A549 (cell line): ENCODE measurements at regions not wholly inside any gene's neighbourhood (a gene's known extent, or its start where the extent isn't known, plus 50 kb on each side); places are given as distances from the start of the nearest gene placed in this dataset.

Experiments
- ATAC-seq, 2 experiments: fragments of 200-7000 bp in 1 of 2; fragments of >200 bp in 1 of 2; cut with Nextera tagmentation in 1 of 2; cut with Tn5 transposase in 1 of 2; 3 replicates each; pipeline versions ENCODE4 v1.8.0 to v1.9.1; 2018 to 2020; ENCODE audit warnings: mild to moderate bottlenecking in 1 of 2, moderate library complexity in 1 of 2
- CTCF ChIA-PET: fragments of 300-600 bp; sonication (Branson Sonifier 250); formaldehyde crosslinking; extraction: SDS; loops from one replicate; lab custom pipeline; 2021; ENCODE audit warnings: antibody characterized with exemption, inconsistent platforms; lab: Yijun Ruan, JAX
- POLR2A ChIA-PET: fragments of 350-600 bp; formaldehyde crosslinking; extraction: SDS; loops from one replicate; lab custom pipeline; 2021; ENCODE audit warnings: antibody characterized with exemption, inconsistent platforms; lab: Yijun Ruan, JAX
- DNase-seq, 2 experiments: peaks; one replicate each; pipeline versions ENCODE4 v3.0.0 to v3.0.0-alpha.2; 2011 to 2016; ENCODE audit warnings: low read depth in 1 of 2, low spot score in 1 of 2
- FAIRE-seq: peaks from 2 replicates; lab custom pipeline; 2011; peaks lifted over from hg19 to GRCh38; lab: Jason Lieb, UNC
- H3K27ac ChIP-seq, 2 experiments: fragments of >200 bp; sonication (Bioruptor Twin); formaldehyde crosslinking; 3 replicates each; pipeline ENCODE4 v1.5.1; 2016 to 2017
- H3K4me1 ChIP-seq: fragments of >200 bp; sonication (Bioruptor Twin); formaldehyde crosslinking; 3 replicates; pipeline ENCODE4 v1.6.1; 2016
- H3K4me2 ChIP-seq: fragments of >200 bp; sonication (Bioruptor Twin); formaldehyde crosslinking; 3 replicates; pipeline ENCODE4 v1.6.1; 2016
- H3K4me3 ChIP-seq: fragments of >200 bp; sonication (Bioruptor Twin); formaldehyde crosslinking; 3 replicates; pipeline ENCODE4 v1.5.1; 2016
- H3K9me3 ChIP-seq: fragments of >200 bp; sonication (Bioruptor Twin); formaldehyde crosslinking; 3 replicates; pipeline ENCODE4 v1.6.1; 2016
- CBX2 ChIP-seq: fragments of 200-600 bp; sonication (generic); IDR thresholded peaks from 2 replicates; pipeline ENCODE4 v1.6.1; 2016; ENCODE audit warnings: low read depth, mild to moderate bottlenecking, borderline replicate concordance
- E2F6 ChIP-seq: IDR thresholded peaks from 2 replicates; pipeline ENCODE4 v1.6.1; 2012; ENCODE audit warnings: low read depth, borderline replicate concordance
- EHF ChIP-seq: fragments of 250-450 bp; sonication (Bioruptor Pico); IDR thresholded peaks from 2 replicates; pipeline ENCODE4 v1.5.0; 2020; ENCODE audit warnings: mild to moderate bottlenecking
- ESRRA ChIP-seq: fragments of 150-350 bp; IDR thresholded peaks from 2 replicates; pipeline ENCODE4 v1.6.1; 2014; ENCODE audit warnings: mild to moderate bottlenecking, low read length, borderline replicate concordance
- FOSL2 ChIP-seq, 2 experiments: fragments of 450-650 bp in 1 of 2; fragments of >200 bp in 1 of 2; sonication (Bioruptor Twin) in 1 of 2; formaldehyde crosslinking; IDR thresholded peaks; 2 replicates each; pipeline versions ENCODE4 v1.5.0 to v1.6.1; 2016 to 2020; ENCODE audit warnings: mild to moderate bottlenecking in 1 of 2, moderate library complexity in 1 of 2
- FOXS1 ChIP-seq: fragments of 250-450 bp; sonication (Bioruptor Pico); IDR thresholded peaks from 2 replicates; pipeline ENCODE4 v1.5.0; 2020; ENCODE audit warnings: mild to moderate bottlenecking, moderate library complexity
- HDAC2 ChIP-seq: fragments of 200-600 bp; sonication (generic); IDR thresholded peaks from 2 replicates; pipeline ENCODE4 v1.6.1; 2016
- HOXB13 ChIP-seq: fragments of 250-450 bp; sonication (Bioruptor Pico); IDR thresholded peaks from 2 replicates; pipeline ENCODE4 v1.5.0; 2020; ENCODE audit warnings: low read depth, mild to moderate bottlenecking, moderate library complexity
- JUN ChIP-seq, 2 experiments: fragments of >200 bp; sonication (Bioruptor Twin); formaldehyde crosslinking; IDR thresholded peaks; 2 replicates in 1 of 2; 3 replicates in 1 of 2; pipeline ENCODE4 v1.6.1; 2016 to 2017
- MAZ ChIP-seq: fragments of 150-350 bp; IDR thresholded peaks from 2 replicates; pipeline ENCODE4 v1.6.1; 2014; ENCODE audit warnings: antibody characterized with exemption, low read depth, low read length, borderline replicate concordance
- PHF8 ChIP-seq: fragments of 200-600 bp; sonication (generic); IDR thresholded peaks from 2 replicates; pipeline ENCODE4 v1.6.1; 2016; ENCODE audit warnings: low read depth, mild to moderate bottlenecking, antibody characterized with exemption, moderate library complexity, borderline replicate concordance
- POLR2A ChIP-seq: IDR thresholded peaks from 2 replicates; pipeline ENCODE4 v1.6.1; 2012; ENCODE audit warnings: mild to moderate bottlenecking, low read length
- REST ChIP-seq: fragments of 200-600 bp; sonication (generic); IDR thresholded peaks from 2 replicates; pipeline ENCODE4 v1.6.1; 2016; ENCODE audit warnings: antibody characterized with exemption, mild to moderate bottlenecking, moderate library complexity
- RNF2 ChIP-seq: fragments of 200-600 bp; sonication (generic); IDR thresholded peaks from 2 replicates; pipeline ENCODE4 v1.6.1; 2016; ENCODE audit warnings: low read depth, mild to moderate bottlenecking, antibody characterized with exemption, moderate library complexity, borderline replicate concordance
- ZNF302 ChIP-seq: fragments of 250-450 bp; sonication (Bioruptor Pico); IDR thresholded peaks from 2 replicates; pipeline ENCODE4 v1.9.0; 2021; ENCODE audit warnings: inconsistent platforms, mild to moderate bottlenecking, moderate library complexity
- ZSCAN20 ChIP-seq: fragments of 250-450 bp; sonication (Bioruptor Pico); IDR thresholded peaks from 2 replicates; pipeline ENCODE4 v1.8.0; 2022; ENCODE audit warnings: mild to moderate bottlenecking, moderate library complexity
- WGBS: methylation state at CpG from one replicate; pipeline ENCODE4 v1.1.6; 2017; ENCODE audit errors: missing lambda C conversion rate; 5-methylcytosine and 5-hydroxymethylcytosine counted together

GRCh38 chr17:28247671-28248555 is 71.1 kb upstream of the TMEM97 start:
- TF ChIP-seq ZSCAN20 (CRISPR knock-in tag) (no peak), RNF2 (no peak), JUN (IDR thresholded peaks at IDR 0.05) (no peak), POLR2A (no peak), ZNF302 (CRISPR knock-in tag) (no peak), EHF (CRISPR knock-in tag) (no peak), FOXS1 (CRISPR knock-in tag) (no peak), HOXB13 (CRISPR knock-in tag) (no peak), PHF8 (no peak)
- Histone ChIP-seq H3K4me2 (no peak overlapping the region), H3K27ac (no peak overlapping the region), H3K4me3 (no peak overlapping the region), H3K4me1 (peaks cover 13% of the 10 kb centered on the region), H3K9me3 (no peaks in the 10 kb centered on the region)
- ChIA-PET CTCF (interaction anchor here (0.9 to 18.0 kb wide), 11 partner anchors 10 to 443 kb away, joined by 3 to 338 read pairs (median 4); no protein-coding TSS in a partner anchor), POLR2A (no interaction called here)
- FAIRE-seq (no peak), ATAC-seq (no peak), DNase-seq (no peak)
- 70% methylated on average over 15 of the region's 15 CpGs for WGBS

GRCh38 chr17:28249706-28250105 is 69.3 kb upstream of the TMEM97 start:
- POLR2A ChIA-PET = interaction anchor here (0.8 kb wide), 1 partner anchor 86 kb away, joined by 3 read pairs; the partner anchor contains the start of genes IFT20 and TNFAIP1
- TF ChIP-seq E2F6 = no peak
- no peak for TF ChIP-seq CBX2
- no peak for TF ChIP-seq ZSCAN20 (CRISPR knock-in tag)
- TF ChIP-seq PHF8 = no peak
- TF ChIP-seq JUN (IDR thresholded peaks at IDR 0.05) = no peak
- TF ChIP-seq RNF2 = no peak
- TF ChIP-seq EHF (CRISPR knock-in tag) = no peak
- TF ChIP-seq HDAC2 = no peak

GRCh38 chr17:28252436-28252835 is 66.6 kb upstream of the TMEM97 start:
- no peak for FAIRE-seq
- TF ChIP-seq FOSL2 (IDR thresholded peaks at IDR 0.05) (0 out of 2 replicates have a peak, but pooled peaks have one; percentile 20), FOSL2 (CRISPR knock-in tag; IDR thresholded peaks at IDR 0.05) (peak; percentile 56), MAZ (no peak)
- H3K4me1 ChIP-seq = peaks cover 15% of the 10 kb centered on the region
- DNase-seq = no peak
- peak overlapping the region; percentile 71 for H3K4me2 ChIP-seq
- ChIA-PET CTCF (interaction anchor here (0.8 to 18.0 kb wide), 31 partner anchors 8 to 653 kb away, joined by 3 to 338 read pairs (median 7); partner anchors contain the start of genes IFT20, LYRM9 and TNFAIP1), POLR2A (no interaction called here)
- H3K9me3 ChIP-seq = no peaks in the 10 kb centered on the region
- 0 out of 6 replicates have a peak overlapping the region, but pooled peaks of 1 of the 2 experiments have one; percentile 16 for H3K27ac ChIP-seq
- ATAC-seq = no peak
- 57% methylated on average over 7 of the region's 7 CpGs for WGBS
- no peak overlapping the region for H3K4me3 ChIP-seq

More at GRCh38 chr17:28249706-28250105, 69.3 kb upstream of the TMEM97 start:
- DNase-seq (no peak), FAIRE-seq (no peak), ATAC-seq (no peak)
- no peak overlapping the region for H3K4me2 ChIP-seq
- WGBS = 88% methylated on average over 4 of the region's 5 CpGs
- H3K4me3 ChIP-seq = no peak overlapping the region
- H3K9me3 ChIP-seq = no peaks in the 10 kb centered on the region
- no peak overlapping the region for H3K27ac ChIP-seq
- H3K4me1 ChIP-seq = peaks cover 15% of the 10 kb centered on the region
- CTCF ChIA-PET = interaction anchor here (0.9 to 18.0 kb wide), 10 partner anchors 9 to 445 kb away, joined by 3 to 338 read pairs (median 4); partner anchors contain the start of gene POLDIP2

- FAIRE-seq (no peak), ATAC-seq (no peak), DNase-seq (no peak)
- ChIA-PET POLR2A (no interaction called here), CTCF (interaction anchor here (0.8 to 18.0 kb wide), 9 partner anchors 9 to 460 kb away, joined by 3 to 338 read pairs (median 6); no protein-coding TSS in a partner anchor)
- TF ChIP-seq ESRRA = no peak
- 0 out of 2 replicates have a peak, but pooled peaks have one; percentile 33 for TF ChIP-seq REST
- no peak overlapping the region for H3K4me3 ChIP-seq
- 89% methylated on average over 6 of the region's 6 CpGs for WGBS
- no peak overlapping the region for H3K27ac ChIP-seq
- H3K9me3 ChIP-seq = no peaks in the 10 kb centered on the region
- peaks cover 24% of the 10 kb centered on the region for H3K4me1 ChIP-seq
- H3K4me2 ChIP-seq = no peak overlapping the region
Observed at GRCh38 chr17:28253663-28254062, 65.3 kb upstream of the TMEM97 start.
